AG09309 (cell line): ENCODE measurements at regions not wholly inside any gene's neighbourhood (a gene's known extent, or its start where the extent isn't known, plus 50 kb on each side); places are given as distances from the start of the nearest gene placed in this dataset.

Experiments
- DNase-seq: peaks from one replicate; pipeline ENCODE4 v3.0.0-alpha.2; 2010; ENCODE audit warnings: low read depth
- H3K4me3 ChIP-seq: 2 replicates; pipeline ENCODE4 v1.5.1; 2011; ENCODE audit warnings: mild to moderate bottlenecking, low read depth, low read length, moderate library complexity; ENCODE audit not compliant: control insufficient read depth
- CTCF ChIP-seq: IDR thresholded peaks from 2 replicates; pipeline ENCODE4 v1.5.1; 2011; ENCODE audit warnings: mild to moderate bottlenecking, low read depth, low read length, inconsistent platforms; ENCODE audit not compliant: insufficient read depth, control insufficient read depth; ENCODE audit errors: missing control alignments

- DNase-seq = no peak
These were observed 170.1 kb downstream of the ADRA2A start for GRCh38 chr10:111246814-111247452.

GRCh38 chr10:111247781-111248389, 171.1 kb downstream of the ADRA2A start:
- no peak overlapping the region for H3K4me3 ChIP-seq
- DNase-seq = no peak
- no peak for TF ChIP-seq CTCF

More at GRCh38 chr10:111246814-111247452, 170.1 kb downstream of the ADRA2A start:
- H3K4me3 ChIP-seq = no peak overlapping the region
- TF ChIP-seq CTCF = no peak

- DNase-seq = no peak
- H3K4me3 ChIP-seq = no peak overlapping the region
- no peak for TF ChIP-seq CTCF
These were observed 173.1 kb downstream of the ADRA2A start for GRCh38 chr10:111249925-111250324.

GRCh38 chr10:111261081-111261615, 184.3 kb downstream of the ADRA2A start:
- DNase-seq = no peak
- TF ChIP-seq CTCF = no peak
- no peak overlapping the region for H3K4me3 ChIP-seq

GRCh38 chr10:111265341-111265740, 188.5 kb downstream of the ADRA2A start:
- TF ChIP-seq CTCF = no peak
- no peak overlapping the region for H3K4me3 ChIP-seq
- DNase-seq = no peak

- no peak for DNase-seq
- H3K4me3 ChIP-seq = no peak overlapping the region
- no peak for TF ChIP-seq CTCF
These were observed 189.3 kb downstream of the ADRA2A start for GRCh38 chr10:111266165-111266564.
